ENCODE measurements at regions not wholly inside any gene's neighbourhood (a gene's known extent, or its start where the extent isn't known, plus 50 kb on each side); places are given as distances from the start of the nearest gene placed in this dataset.
A peak's percentile ranks its signal among the peaks of the same experiment; 100 is the strongest.
"Not testable (repeated sequence)": the region's sequence is repeated elsewhere in the genome, so short reads cannot be mapped to it uniquely, and the experiment has no call there.

- Mint-ChIP-seq H3K9me3 (no peaks in the 10 kb centered on the region), H3K4me3 (peak overlapping the region; percentile 21), H3K27me3 (ENCODE audit: insufficient read depth, low read depth) (peaks cover 8% of the 10 kb centered on the region), H3K27ac (no peak overlapping the region), H3K36me3 (no peaks in the 10 kb centered on the region), H3K4me1 (peaks cover 36% of the 10 kb centered on the region)
- no peak overlapping the region for H3K27ac ChIP-seq
- DNase-seq (ENCODE audit: low spot score) = no peak
- no peak for TF ChIP-seq EZH2 (IDR thresholded peaks at IDR 0.05)
- TF ChIP-seq CTCF (IDR thresholded peaks at IDR 0.05) = no peak
- H4K20me1 ChIP-seq (ENCODE audit: low read depth) = no peaks in the 10 kb centered on the region
- no peak overlapping the region for H3K4me2 ChIP-seq
- no peaks in the 10 kb centered on the region for H3K9me3 ChIP-seq (ENCODE audit: low read depth)
- H3K36me3 ChIP-seq = no peaks in the 10 kb centered on the region
- H3K27me3 ChIP-seq = no peaks in the 10 kb centered on the region
- H3K4me3 ChIP-seq = no peak overlapping the region
- no peaks in the 10 kb centered on the region for H3K79me2 ChIP-seq (ENCODE audit: low read depth)
- H3K9ac ChIP-seq = no peak overlapping the region
- H3F3A ChIP-seq (ENCODE audit: low read depth) = no peaks in the 10 kb centered on the region
- H2AFZ ChIP-seq (replicated peaks) = peak overlapping the region; percentile 34
- peaks cover 10% of the 10 kb centered on the region for H3K4me1 ChIP-seq
Observed at GRCh38 chr1:53398091-53398490, 61.1 kb upstream of the DMRTB1 start.

- Histone ChIP-seq H3K4me3 (no peak overlapping the region), H3K4me1 (peaks cover 10% of the 10 kb centered on the region), H4K20me1 (ENCODE audit: low read depth) (no peaks in the 10 kb centered on the region), H3K9ac (no peak overlapping the region), H3K4me2 (no peak overlapping the region), H3K27ac (no peak overlapping the region), H3K27me3 (no peaks in the 10 kb centered on the region), H3F3A (ENCODE audit: low read depth) (no peaks in the 10 kb centered on the region), H3K36me3 (no peaks in the 10 kb centered on the region), H3K9me3 (ENCODE audit: low read depth) (no peaks in the 10 kb centered on the region), H3K79me2 (ENCODE audit: low read depth) (no peaks in the 10 kb centered on the region), H2AFZ (replicated peaks) (peak overlapping the region; percentile 34)
- Mint-ChIP-seq H3K27me3 (ENCODE audit: insufficient read depth, low read depth) (peaks cover 10% of the 10 kb centered on the region), H3K36me3 (no peaks in the 10 kb centered on the region), H3K4me1 (peaks cover 32% of the 10 kb centered on the region), H3K4me3 (no peak overlapping the region), H3K9me3 (no peaks in the 10 kb centered on the region), H3K27ac (no peak overlapping the region)
- TF ChIP-seq EZH2 (IDR thresholded peaks at IDR 0.05) (no peak), CTCF (IDR thresholded peaks at IDR 0.05) (no peak), EZH2phosphoT487 (IDR thresholded peaks at IDR 0.05) (no peak)
- DNase-seq (ENCODE audit: low spot score) = no peak
Observed at GRCh38 chr1:53398576-53399365, 60.4 kb upstream of the DMRTB1 start.

GRCh38 chr1:53399370-53400133 is 59.6 kb upstream of the DMRTB1 start:
- not testable (repeated sequence) for H3K36me3 Mint-ChIP-seq; DNase-seq (ENCODE audit: low spot score); H3K9me3 ChIP-seq (ENCODE audit: low read depth); H3K79me2 ChIP-seq (ENCODE audit: low read depth); H3K27ac ChIP-seq; H4K20me1 ChIP-seq (ENCODE audit: low read depth); H3K27me3 ChIP-seq; H2AFZ ChIP-seq (replicated peaks); H3K4me2 ChIP-seq; H3K27me3 Mint-ChIP-seq (ENCODE audit: insufficient read depth, low read depth); H3K9me3 Mint-ChIP-seq; H3K4me3 Mint-ChIP-seq; H3K9ac ChIP-seq; H3K27ac Mint-ChIP-seq; H3K4me3 ChIP-seq; H3K36me3 ChIP-seq; H3F3A ChIP-seq (ENCODE audit: low read depth)
- H3K4me1 Mint-ChIP-seq = peaks cover 27% of the 10 kb centered on the region
- peaks cover 10% of the 10 kb centered on the region for H3K4me1 ChIP-seq

All from neural progenitor cell (in vitro differentiated cells).